SK-N-SH treated with all-trans-retinoic acid at 6 μM for 48 hours (cell line): ENCODE measurements at regions not wholly inside any gene's neighbourhood (a gene's known extent, or its start where the extent isn't known, plus 50 kb on each side); places are given as distances from the start of the nearest gene placed in this dataset.

Experiments
- CSDC2 ChIP-seq: fragments of 250-450 bp; sonication (Bioruptor Pico); IDR thresholded peaks from 2 replicates; pipeline ENCODE4 v1.5.0; 2020; ENCODE audit warnings: mild to moderate bottlenecking, moderate library complexity
- SNAI2 ChIP-seq: fragments of 250-450 bp; sonication (Bioruptor Pico); IDR thresholded peaks from 2 replicates; pipeline ENCODE4 v1.5.0; 2020; ENCODE audit warnings: mild to moderate bottlenecking, moderate library complexity
- ZFP3 ChIP-seq: fragments of 250-450 bp; sonication (Bioruptor Pico); IDR thresholded peaks from 2 replicates; pipeline ENCODE4 v1.5.0; 2020; ENCODE audit warnings: mild to moderate bottlenecking, moderate library complexity
- TF ChIP-seq, protein P1 (sequence below): fragments of 250-450 bp; sonication (Bioruptor Pico); IDR thresholded peaks from 2 replicates; pipeline ENCODE4 v1.5.0; 2020; ENCODE audit warnings: mild to moderate bottlenecking, moderate library complexity

GRCh38 chr2:155315768-155316167 lies 617.3 kb downstream of the KCNJ3 start:
- TF ChIP-seq, protein P1, sequence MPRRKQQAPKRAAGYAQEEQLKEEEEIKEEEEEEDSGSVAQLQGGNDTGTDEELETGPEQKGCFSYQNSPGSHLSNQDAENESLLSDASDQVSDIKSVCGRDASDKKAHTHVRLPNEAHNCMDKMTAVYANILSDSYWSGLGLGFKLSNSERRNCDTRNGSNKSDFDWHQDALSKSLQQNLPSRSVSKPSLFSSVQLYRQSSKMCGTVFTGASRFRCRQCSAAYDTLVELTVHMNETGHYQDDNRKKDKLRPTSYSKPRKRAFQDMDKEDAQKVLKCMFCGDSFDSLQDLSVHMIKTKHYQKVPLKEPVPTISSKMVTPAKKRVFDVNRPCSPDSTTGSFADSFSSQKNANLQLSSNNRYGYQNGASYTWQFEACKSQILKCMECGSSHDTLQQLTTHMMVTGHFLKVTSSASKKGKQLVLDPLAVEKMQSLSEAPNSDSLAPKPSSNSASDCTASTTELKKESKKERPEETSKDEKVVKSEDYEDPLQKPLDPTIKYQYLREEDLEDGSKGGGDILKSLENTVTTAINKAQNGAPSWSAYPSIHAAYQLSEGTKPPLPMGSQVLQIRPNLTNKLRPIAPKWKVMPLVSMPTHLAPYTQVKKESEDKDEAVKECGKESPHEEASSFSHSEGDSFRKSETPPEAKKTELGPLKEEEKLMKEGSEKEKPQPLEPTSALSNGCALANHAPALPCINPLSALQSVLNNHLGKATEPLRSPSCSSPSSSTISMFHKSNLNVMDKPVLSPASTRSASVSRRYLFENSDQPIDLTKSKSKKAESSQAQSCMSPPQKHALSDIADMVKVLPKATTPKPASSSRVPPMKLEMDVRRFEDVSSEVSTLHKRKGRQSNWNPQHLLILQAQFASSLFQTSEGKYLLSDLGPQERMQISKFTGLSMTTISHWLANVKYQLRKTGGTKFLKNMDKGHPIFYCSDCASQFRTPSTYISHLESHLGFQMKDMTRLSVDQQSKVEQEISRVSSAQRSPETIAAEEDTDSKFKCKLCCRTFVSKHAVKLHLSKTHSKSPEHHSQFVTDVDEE (CRISPR knock-in tag): no peak
- TF ChIP-seq SNAI2 (CRISPR knock-in tag) (no peak), ZFP3 (no peak), CSDC2 (no peak)
